Thyroid gland (tissue), 4 donors: ENCODE measurements at regions not wholly inside any gene's neighbourhood (a gene's known extent, or its start where the extent isn't known, plus 50 kb on each side); places are given as distances from the start of the nearest gene placed in this dataset.
"Not testable (repeated sequence)": the region's sequence is repeated elsewhere in the genome, so short reads cannot be mapped to it uniquely, and the experiment has no call there.

ENCODE experiments used
- DNase-seq, 2 donors: peaks; one replicate each; pipeline ENCODE4 v3.0.0-alpha.2; 2019
- H3K27ac ChIP-seq, 3 donors: fragments of 200-600 bp; sonication (generic); 1 replicate in 2 of 3; 2 replicates in 1 of 3; pipeline ENCODE4 v1.5.1; 2016 to 2019; ENCODE audit warnings: mild to moderate bottlenecking in 1 of 3, moderate library complexity in 1 of 3
- H3K27me3 ChIP-seq: fragments of 200-600 bp; sonication (generic); one replicate; pipeline ENCODE4 v1.5.1; 2019
- H3K36me3 ChIP-seq, 2 donors: fragments of 200-600 bp; sonication (generic); one replicate each; pipeline ENCODE4 v1.5.1; 2016 to 2019
- H3K4me1 ChIP-seq, 2 donors: fragments of 200-600 bp; sonication (generic); one replicate each; pipeline ENCODE4 v1.5.1; 2017 to 2019
- H3K4me3 ChIP-seq, 3 donors: fragments of 200-600 bp; sonication (generic); replicated peaks in 1 of 3; 1 replicate in 2 of 3; 2 replicates in 1 of 3; pipeline ENCODE4 v1.5.1; 2016; ENCODE audit warnings: mild to moderate bottlenecking in 1 of 3
- H3K9me3 ChIP-seq: fragments of 200-600 bp; sonication (generic); one replicate; pipeline ENCODE4 v1.5.1; 2017
- POLR2A ChIP-seq, 2 donors: fragments of 450-650 bp; IDR thresholded peaks; one replicate each; pipeline ENCODE4 v1.6.1; 2017; ENCODE audit warnings: antibody characterized with exemption in 2 of 2, mild to moderate bottlenecking in 2 of 2, moderate library complexity in 1 of 2
- WGBS, 2 donors: methylation state at CpG; one replicate each; pipeline ENCODE4 v1.1.5; 2017; 5-methylcytosine and 5-hydroxymethylcytosine counted together
- intact Hi-C: fragments of 100-400 bp; cut with DNase I; formaldehyde crosslinking; loops from one replicate; pipeline ENCODE4 v1.15.1; 2023
- TF ChIP-seq, protein P1 (sequence below), 6 experiments: fragments of 200-600 bp in 3 of 6; fragments of 450-650 bp in 3 of 6; sonication (generic) in 3 of 6; IDR thresholded peaks; one replicate each; pipeline ENCODE4 v1.5.1; 2016 to 2019; ENCODE audit warnings: antibody characterized with exemption in 6 of 6, mild to moderate bottlenecking in 2 of 6, inconsistent platforms in 1 of 6, moderate library complexity in 1 of 6

DNA sequence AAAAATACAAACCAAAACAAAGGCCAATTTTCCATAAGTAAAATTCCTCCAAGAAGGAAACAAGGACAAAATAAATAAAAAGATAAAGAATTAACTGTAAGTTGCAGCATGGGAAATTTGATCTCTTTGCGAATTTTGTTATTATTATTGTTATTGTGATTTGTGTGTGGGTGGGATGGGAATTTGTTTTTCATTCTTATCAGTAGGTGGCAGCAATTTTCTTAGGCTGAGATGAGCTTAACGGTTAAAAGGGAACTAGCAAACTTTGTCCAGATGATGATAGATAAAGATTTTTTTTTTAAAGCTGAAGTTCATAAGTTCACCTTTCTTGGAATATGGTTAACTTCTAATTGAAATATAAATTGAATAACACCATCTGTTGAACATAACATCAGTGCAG lies 83.2 kb upstream of the IL1RAPL2 start:
- Histone ChIP-seq H3K27me3 (no peaks in the 10 kb centered on the region), H3K4me3 (no peak overlapping the region), H3K4me1 (no peaks in the 10 kb centered on the region), H3K36me3 (no peaks in the 10 kb centered on the region), H3K9me3 (no peaks in the 10 kb centered on the region), H3K27ac (no peak overlapping the region)
- 12 to 20% methylated on average over 2 of the region's 2 CpGs for WGBS, 2 donors
- intact Hi-C loops, result no loop called here
- DNase-seq, result no peak
- TF ChIP-seq POLR2A (IDR thresholded peaks at IDR 0.05), result no peak
- TF ChIP-seq, protein P1, sequence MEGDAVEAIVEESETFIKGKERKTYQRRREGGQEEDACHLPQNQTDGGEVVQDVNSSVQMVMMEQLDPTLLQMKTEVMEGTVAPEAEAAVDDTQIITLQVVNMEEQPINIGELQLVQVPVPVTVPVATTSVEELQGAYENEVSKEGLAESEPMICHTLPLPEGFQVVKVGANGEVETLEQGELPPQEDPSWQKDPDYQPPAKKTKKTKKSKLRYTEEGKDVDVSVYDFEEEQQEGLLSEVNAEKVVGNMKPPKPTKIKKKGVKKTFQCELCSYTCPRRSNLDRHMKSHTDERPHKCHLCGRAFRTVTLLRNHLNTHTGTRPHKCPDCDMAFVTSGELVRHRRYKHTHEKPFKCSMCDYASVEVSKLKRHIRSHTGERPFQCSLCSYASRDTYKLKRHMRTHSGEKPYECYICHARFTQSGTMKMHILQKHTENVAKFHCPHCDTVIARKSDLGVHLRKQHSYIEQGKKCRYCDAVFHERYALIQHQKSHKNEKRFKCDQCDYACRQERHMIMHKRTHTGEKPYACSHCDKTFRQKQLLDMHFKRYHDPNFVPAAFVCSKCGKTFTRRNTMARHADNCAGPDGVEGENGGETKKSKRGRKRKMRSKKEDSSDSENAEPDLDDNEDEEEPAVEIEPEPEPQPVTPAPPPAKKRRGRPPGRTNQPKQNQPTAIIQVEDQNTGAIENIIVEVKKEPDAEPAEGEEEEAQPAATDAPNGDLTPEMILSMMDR (IDR thresholded peaks at IDR 0.05), result peak in 3 of 6 experiments; percentile 4 to 19 (median 15)

DNA sequence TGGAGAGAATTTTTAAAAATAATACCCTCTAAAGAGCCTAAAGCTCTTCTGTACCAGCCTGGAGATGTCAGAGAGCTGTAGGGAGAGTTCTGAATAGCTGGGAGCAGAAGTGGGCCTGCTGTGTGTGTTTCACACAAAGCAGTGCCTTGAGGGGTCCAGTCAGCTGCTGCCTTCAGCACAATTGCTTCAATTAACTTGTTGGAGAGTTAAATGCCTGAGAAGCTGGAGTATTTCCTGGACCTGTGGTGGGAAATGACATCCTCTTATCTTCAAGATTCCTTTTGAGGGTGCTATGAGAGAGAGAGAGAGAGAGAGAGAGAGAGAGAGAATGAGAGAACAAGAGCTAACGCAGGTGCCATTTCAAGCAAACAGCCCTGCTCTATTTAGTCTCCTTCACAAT lies 96.2 kb upstream of the IL1RAPL2 start:
- H3K27ac ChIP-seq, result no peak overlapping the region
- no peak for TF ChIP-seq POLR2A (IDR thresholded peaks at IDR 0.05)
- TF ChIP-seq, protein P1 (IDR thresholded peaks at IDR 0.05), result no peak
- no peaks in the 10 kb centered on the region for H3K36me3 ChIP-seq
- no peaks in the 10 kb centered on the region for H3K4me1 ChIP-seq
- intact Hi-C loops, result no loop called here
- 0 to 44% methylated on average over 1 of the region's 1 CpG for WGBS, 2 donors
- H3K4me3 ChIP-seq, result no peak overlapping the region
- no peaks in the 10 kb centered on the region for H3K27me3 ChIP-seq
- H3K9me3 ChIP-seq, result no peaks in the 10 kb centered on the region
- no peak for DNase-seq

DNA sequence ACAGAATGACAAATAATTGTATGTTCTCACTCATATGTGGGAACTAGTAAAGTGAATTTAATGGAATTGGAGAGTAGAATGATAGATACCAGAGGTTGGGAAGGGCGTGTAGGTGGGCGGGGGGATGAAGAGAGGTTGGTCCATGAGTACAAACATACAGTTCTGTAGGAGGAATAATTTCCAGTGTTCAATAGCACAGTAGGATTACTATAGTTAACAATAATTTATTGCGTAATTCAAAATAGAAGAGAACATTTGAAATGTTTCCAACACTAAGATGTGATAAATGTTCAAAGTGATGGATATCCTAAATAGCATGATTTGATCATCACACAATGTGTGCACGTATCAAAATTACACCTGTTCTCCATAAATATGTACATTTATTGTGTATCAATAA lies 106.2 kb upstream of the IL1RAPL2 start:
- WGBS, 2 donors, result 94 to 96% methylated on average over 4 of the region's 4 CpGs
- Histone ChIP-seq H3K27me3 (no peaks in the 10 kb centered on the region), H3K27ac (no peak overlapping the region), H3K4me1 (no peaks in the 10 kb centered on the region), H3K9me3 (no peaks in the 10 kb centered on the region), H3K36me3 (no peaks in the 10 kb centered on the region), H3K4me3 (no peak overlapping the region)
- no peak for DNase-seq
- TF ChIP-seq, protein P1 (IDR thresholded peaks at IDR 0.05), result no peak
- no peak for TF ChIP-seq POLR2A (IDR thresholded peaks at IDR 0.05)
- intact Hi-C loops, result no loop called here

DNA sequence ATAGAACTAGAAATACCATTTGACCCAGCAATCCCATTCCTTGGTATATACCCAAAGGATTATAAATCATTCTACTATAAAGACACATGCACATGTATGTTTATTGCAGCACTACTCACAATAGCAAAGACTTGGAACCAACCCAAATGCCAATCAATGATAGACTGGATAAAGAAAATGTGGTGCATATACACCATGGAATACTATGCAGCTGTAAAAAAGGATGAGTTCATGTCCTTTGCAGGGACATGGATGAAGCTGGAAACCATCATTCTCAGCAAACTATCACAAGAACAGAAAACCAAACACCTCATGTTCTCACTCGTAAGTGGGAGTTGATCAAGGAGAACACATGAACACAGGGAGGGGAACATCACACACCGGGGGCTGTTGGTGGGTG lies 108.9 kb upstream of the IL1RAPL2 start:
- WGBS, 2 donors, result 92 to 100% methylated on average over 2 of the region's 2 CpGs

DNA sequence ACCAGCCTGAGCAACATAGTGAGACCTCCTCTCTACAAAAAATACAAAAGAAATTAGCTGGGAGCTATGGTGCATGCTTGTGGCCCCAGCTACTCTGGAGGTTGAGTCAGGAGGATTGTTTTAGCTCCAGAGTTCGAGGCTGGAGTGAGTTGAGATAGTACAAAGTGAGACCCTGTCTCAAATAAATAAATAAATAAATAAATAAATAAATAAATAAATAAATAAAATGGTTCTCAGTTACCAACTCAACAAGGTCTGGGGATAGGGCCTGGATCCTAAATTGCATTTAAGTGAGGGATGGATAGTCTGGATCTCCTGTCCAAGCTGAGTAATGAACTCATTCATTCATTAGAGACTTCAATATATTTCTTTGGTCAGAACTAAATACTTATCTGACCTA lies 115.7 kb upstream of the IL1RAPL2 start:
- Histone ChIP-seq H3K27me3 (no peaks in the 10 kb centered on the region), H3K27ac (no peak overlapping the region), H3K36me3 (no peaks in the 10 kb centered on the region), H3K9me3 (no peaks in the 10 kb centered on the region), H3K4me1 (no peaks in the 10 kb centered on the region), H3K4me3 (no peak overlapping the region)
- WGBS, 2 donors, result 64 to 81% methylated on average over 1 of the region's 1 CpG
- TF ChIP-seq, protein P1 (IDR thresholded peaks at IDR 0.05), result no peak
- TF ChIP-seq POLR2A (IDR thresholded peaks at IDR 0.05), result no peak
- intact Hi-C loops, result no loop called here
- DNase-seq, result no peak

More for the DNA sequence above, 108.9 kb upstream of the IL1RAPL2 start:
- H3K27ac ChIP-seq, DNase-seq, H3K9me3 ChIP-seq, H3K36me3 ChIP-seq, H3K4me1 ChIP-seq, H3K4me3 ChIP-seq, intact Hi-C loops, H3K27me3 ChIP-seq: not testable (repeated sequence)

DNA sequence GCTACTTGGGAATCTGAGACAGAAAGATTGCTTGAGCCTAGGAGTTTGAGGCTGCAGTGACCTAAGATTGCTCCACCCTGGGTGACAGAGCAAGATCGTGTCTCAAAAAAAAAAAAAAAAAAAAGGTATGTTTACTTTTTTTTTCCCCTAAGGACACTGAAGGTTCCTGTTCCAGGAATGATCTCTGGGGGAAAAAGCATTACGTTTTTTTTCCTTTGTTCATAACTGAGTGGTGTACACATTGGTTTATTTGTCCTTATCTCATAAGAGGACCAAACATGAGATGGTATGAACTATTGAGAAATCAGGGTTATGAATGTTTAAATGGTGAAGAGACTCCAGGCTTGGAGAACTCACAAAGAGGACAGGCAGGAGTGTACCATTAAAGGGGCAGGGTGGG lies 120.4 kb upstream of the IL1RAPL2 start:
- intact Hi-C loops, result no loop called here
- 43 to 71% methylated on average over 2 of the region's 2 CpGs for WGBS, 2 donors

More for the DNA sequence above, 120.4 kb upstream of the IL1RAPL2 start:
- DNase-seq, result no peak
- Histone ChIP-seq H3K36me3 (no peaks in the 10 kb centered on the region), H3K27ac (no peak overlapping the region), H3K27me3 (no peaks in the 10 kb centered on the region), H3K9me3 (no peaks in the 10 kb centered on the region), H3K4me3 (no peak overlapping the region), H3K4me1 (no peaks in the 10 kb centered on the region)
- TF ChIP-seq POLR2A (IDR thresholded peaks at IDR 0.05), result no peak
- TF ChIP-seq, protein P1 (IDR thresholded peaks at IDR 0.05), result no peak
